WTC11 (cell line): ENCODE measurements at regions not wholly inside any gene's neighbourhood (a gene's known extent, or its start where the extent isn't known, plus 50 kb on each side); places are given as distances from the start of the nearest gene placed in this dataset.

ENCODE experiments used
- ATAC-seq: fragments of 200-7000 bp; cut with Tn5 transposase; 2 replicates; pipeline ENCODE4 v1.10.0; 2021; ENCODE audit warnings: mild to moderate bottlenecking, moderate library complexity
- CTCF ChIA-PET: fragments of 300-600 bp; sonication (Branson Sonifier 250); formaldehyde crosslinking; loops from one replicate; lab custom pipeline; 2021; ENCODE audit warnings: antibody characterized with exemption; lab: Charles Lee
- POLR2A ChIA-PET: fragments of 350-600 bp; sonication (Branson Sonifier 250); formaldehyde crosslinking; loops from one replicate; lab custom pipeline; 2021; ENCODE audit warnings: antibody characterized with exemption; lab: Charles Lee
- DNase-seq: peaks from one replicate; pipeline ENCODE4 v3.0.0; 2021; ENCODE audit warnings: low spot score
- H3K27ac Mint-ChIP-seq: 2 replicates; pipeline ENCODE4 v1.8.0; 2021; ENCODE audit warnings: mixed read lengths
- H3K27me3 Mint-ChIP-seq: 2 replicates; pipeline ENCODE4 v1.8.0; 2021; ENCODE audit warnings: low read depth, mild to moderate bottlenecking, moderate library complexity, mixed read lengths
- H3K36me3 Mint-ChIP-seq: 2 replicates; pipeline ENCODE4 v1.8.0; 2021; ENCODE audit warnings: mixed read lengths
- H3K4me1 Mint-ChIP-seq: 2 replicates; pipeline ENCODE4 v1.8.0; 2022; ENCODE audit warnings: mixed read lengths
- H3K4me3 Mint-ChIP-seq: 2 replicates; pipeline ENCODE4 v1.8.0; 2021; ENCODE audit warnings: mild to moderate bottlenecking, moderate library complexity, mixed read lengths
- H3K9me3 Mint-ChIP-seq: 2 replicates; pipeline ENCODE4 v1.8.0; 2021; ENCODE audit warnings: mixed read lengths
- E2F4 ChIP-seq: sonication (generic); formaldehyde crosslinking; IDR thresholded peaks from 2 replicates; pipeline ENCODE4 v1.8.1; 2022; ENCODE audit warnings: low read depth, mild to moderate bottlenecking, moderate library complexity, missing genetic modification reagents, borderline replicate concordance
- FOXP1 ChIP-seq: sonication (generic); formaldehyde crosslinking; IDR thresholded peaks from 2 replicates; pipeline ENCODE4 v1.8.0; 2022; ENCODE audit warnings: missing genetic modification reagents, mild to moderate bottlenecking, moderate library complexity, borderline replicate concordance
- FOXP4 ChIP-seq: sonication (generic); formaldehyde crosslinking; IDR thresholded peaks from 2 replicates; pipeline ENCODE4 v1.8.0; 2022; ENCODE audit warnings: mild to moderate bottlenecking, missing genetic modification reagents
- GTF2I ChIP-seq: fragments of 250-450 bp; sonication (Bioruptor Pico); conservative IDR thresholded peaks from 2 replicates; pipeline ENCODE4 v1.4.0; 2021; ENCODE audit warnings: mild to moderate bottlenecking
- HMGXB4 ChIP-seq: sonication (generic); formaldehyde crosslinking; IDR thresholded peaks from 2 replicates; pipeline ENCODE4 v1.8.1; 2023; ENCODE audit warnings: mild to moderate bottlenecking, moderate library complexity, missing genetic modification reagents
- JAZF1 ChIP-seq: fragments of 250-450 bp; sonication (Bioruptor Pico); IDR thresholded peaks from 2 replicates; pipeline ENCODE4 v1.9.0; 2021; ENCODE audit warnings: moderate library complexity, mild to moderate bottlenecking, inconsistent platforms
- PREB ChIP-seq: sonication (generic); formaldehyde crosslinking; IDR thresholded peaks from 2 replicates; pipeline ENCODE4 v1.8.1; 2022; ENCODE audit warnings: mild to moderate bottlenecking, missing genetic modification reagents, moderate library complexity, borderline replicate concordance
- TP53 ChIP-seq: sonication (generic); formaldehyde crosslinking; IDR thresholded peaks from 2 replicates; pipeline ENCODE4 v1.8.1; 2023; ENCODE audit warnings: mild to moderate bottlenecking, missing genetic modification reagents
- ZNF121 ChIP-seq: sonication (generic); formaldehyde crosslinking; IDR thresholded peaks from 2 replicates; pipeline ENCODE4 v1.8.0; 2023; ENCODE audit warnings: missing genetic modification reagents
- ZNF263 ChIP-seq: sonication (generic); formaldehyde crosslinking; IDR thresholded peaks from 2 replicates; pipeline ENCODE4 v1.8.1; 2022; ENCODE audit warnings: low read depth, mild to moderate bottlenecking, moderate library complexity, missing genetic modification reagents
- ZNF532 ChIP-seq: fragments of 250-450 bp; sonication (Bioruptor Pico); IDR thresholded peaks from 2 replicates; pipeline ENCODE4 v1.9.0; 2021; ENCODE audit warnings: mild to moderate bottlenecking, borderline replicate concordance
- ZNF671 ChIP-seq: fragments of 250-450 bp; sonication (Bioruptor Pico); IDR thresholded peaks from 2 replicates; pipeline ENCODE4 v1.8.0; 2021; ENCODE audit warnings: mild to moderate bottlenecking
- ZSCAN18 ChIP-seq: fragments of 250-450 bp; sonication (Bioruptor Pico); IDR thresholded peaks from 2 replicates; pipeline ENCODE4 v2.1.2; 2022; ENCODE audit warnings: mild to moderate bottlenecking, moderate library complexity

GRCh38 chr20:59439243-59439642, 138.8 kb downstream of the EDN3 start (continued):
- TF ChIP-seq ZNF671 (CRISPR knock-in tag) = no peak
- TF ChIP-seq ZNF121 (CRISPR knock-in tag) = no peak
- TF ChIP-seq E2F4 = no peak
- no peak for TF ChIP-seq FOXP1 (CRISPR knock-in tag)

GRCh38 chr20:59441306-59441705, 140.9 kb downstream of the EDN3 start:
- H3K4me3 Mint-ChIP-seq = no peak overlapping the region
- H3K4me1 Mint-ChIP-seq = peaks cover 7% of the 10 kb centered on the region
- no peak for ATAC-seq
- no peak overlapping the region for H3K27ac Mint-ChIP-seq
- CTCF ChIA-PET = interaction anchor here (1.2 kb wide), 1 partner anchor 15 kb away, joined by 4 read pairs; no protein-coding TSS in a partner anchor
- no peaks in the 10 kb centered on the region for H3K9me3 Mint-ChIP-seq
- TF ChIP-seq PREB (CRISPR knock-in tag) (no peak), ZSCAN18 (CRISPR knock-in tag) (no peak), GTF2I (no peak), TP53 (CRISPR knock-in tag) (no peak), ZNF263 (CRISPR knock-in tag) (no peak), FOXP1 (CRISPR knock-in tag) (no peak), ZNF532 (CRISPR knock-in tag) (no peak), FOXP4 (CRISPR knock-in tag) (no peak), JAZF1 (no peak), E2F4 (no peak), HMGXB4 (CRISPR knock-in tag) (no peak), ZNF121 (CRISPR knock-in tag) (no peak)
- DNase-seq = no peak
- H3K36me3 Mint-ChIP-seq = no peaks in the 10 kb centered on the region
- POLR2A ChIA-PET = no interaction called here
- peaks cover 3% of the 10 kb centered on the region; the same call in 1 of the 2 replicates for H3K27me3 Mint-ChIP-seq
